ENCODE measurements at regions not wholly inside any gene's neighbourhood (a gene's known extent, or its start where the extent isn't known, plus 50 kb on each side); places are given as distances from the start of the nearest gene placed in this dataset.

DNA sequence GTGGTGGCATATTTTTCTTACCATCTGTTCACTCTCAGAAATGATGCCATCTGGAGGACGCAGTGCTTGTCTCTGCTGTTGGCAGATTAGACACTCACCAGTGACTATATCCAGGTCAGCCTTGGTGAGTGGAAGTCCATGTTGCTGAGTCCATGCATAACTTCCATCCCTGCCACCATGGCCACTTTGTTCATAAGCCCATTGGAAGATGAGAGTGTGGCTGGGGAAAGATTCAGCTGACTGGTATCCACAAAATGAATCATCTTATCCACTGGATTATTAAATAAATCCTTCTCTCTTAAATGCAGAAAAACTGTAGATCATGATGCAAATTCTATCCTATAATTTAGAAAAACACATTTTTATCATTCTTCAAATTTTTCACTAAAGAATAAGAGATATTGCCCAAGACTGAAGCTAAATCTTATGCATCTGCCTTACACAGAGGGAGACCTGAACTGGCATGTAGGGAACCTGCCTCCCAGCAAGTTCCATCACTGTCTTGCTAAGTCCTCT lies 726.9 kb downstream of the TNS3 start:
- no peak overlapping the region for H3K4me3 ChIP-seq
- no peak overlapping the region for H3K27ac ChIP-seq
- H4K20me1 ChIP-seq: no peaks in the 10 kb centered on the region
- no peak for TF ChIP-seq Cebpa-rat (IDR thresholded peaks at IDR 0.05)
- no peaks in the 10 kb centered on the region for H3K27me3 ChIP-seq
- no peaks in the 10 kb centered on the region for H3K36me3 ChIP-seq
- no peak overlapping the region for H3K9ac ChIP-seq
- H3K4me1 ChIP-seq: peaks cover 8% of the 10 kb centered on the region
- no peaks in the 10 kb centered on the region for H3K9me3 ChIP-seq
- no peak overlapping the region for H3K4me2 ChIP-seq

DNA sequence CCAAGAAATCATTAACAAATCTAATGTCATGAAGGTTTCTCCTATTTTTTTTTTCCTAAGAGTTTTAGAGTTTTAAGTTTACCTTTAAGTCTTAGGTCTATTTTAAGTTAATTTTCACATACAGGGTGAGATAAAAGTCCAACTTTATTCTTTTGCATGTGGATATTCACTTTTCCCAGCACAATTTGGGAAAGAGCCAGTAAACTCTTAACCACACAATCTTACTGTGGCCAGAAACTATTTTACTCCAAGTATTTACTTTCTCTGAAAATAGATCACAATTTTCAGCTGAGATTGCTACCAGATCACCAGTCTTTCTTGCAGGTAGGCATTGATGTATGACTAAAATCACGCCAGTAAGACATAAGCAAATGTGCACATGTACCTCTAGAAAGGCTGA lies 728.5 kb downstream of the TNS3 start:
- H3K27ac ChIP-seq: no peak overlapping the region
- no peak for TF ChIP-seq Cebpa-rat (IDR thresholded peaks at IDR 0.05)
- no peaks in the 10 kb centered on the region for H3K36me3 ChIP-seq
- no peak overlapping the region for H3K4me2 ChIP-seq
- peaks cover 8% of the 10 kb centered on the region for H3K4me1 ChIP-seq
- no peaks in the 10 kb centered on the region for H4K20me1 ChIP-seq
- H3K9me3 ChIP-seq: no peaks in the 10 kb centered on the region
- H3K9ac ChIP-seq: no peak overlapping the region
- H3K4me3 ChIP-seq: no peak overlapping the region
- H3K27me3 ChIP-seq: no peaks in the 10 kb centered on the region

DNA sequence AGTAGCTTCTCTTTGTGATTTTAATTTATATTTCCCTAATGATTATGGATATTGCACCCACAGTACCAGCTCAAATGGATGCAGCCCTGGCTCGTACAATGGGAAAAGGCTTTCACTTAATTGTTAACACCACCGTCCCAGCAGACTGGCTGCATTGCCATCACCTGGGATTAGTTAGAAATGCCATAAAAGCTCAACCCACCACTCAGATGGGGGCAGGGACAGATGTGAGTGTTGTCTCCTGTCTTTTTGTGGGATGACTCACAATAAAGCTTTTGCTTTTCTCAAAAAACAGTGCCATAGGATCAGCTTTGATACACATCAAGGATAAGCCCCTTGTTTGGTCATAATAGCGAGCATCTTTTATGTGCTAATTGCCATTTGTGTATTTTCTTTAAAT lies 729.1 kb downstream of the TNS3 start:
- H3K4me1 ChIP-seq: peaks cover 8% of the 10 kb centered on the region
- TF ChIP-seq Cebpa-rat (IDR thresholded peaks at IDR 0.05): no peak
- no peak overlapping the region for H3K4me3 ChIP-seq

DNA sequence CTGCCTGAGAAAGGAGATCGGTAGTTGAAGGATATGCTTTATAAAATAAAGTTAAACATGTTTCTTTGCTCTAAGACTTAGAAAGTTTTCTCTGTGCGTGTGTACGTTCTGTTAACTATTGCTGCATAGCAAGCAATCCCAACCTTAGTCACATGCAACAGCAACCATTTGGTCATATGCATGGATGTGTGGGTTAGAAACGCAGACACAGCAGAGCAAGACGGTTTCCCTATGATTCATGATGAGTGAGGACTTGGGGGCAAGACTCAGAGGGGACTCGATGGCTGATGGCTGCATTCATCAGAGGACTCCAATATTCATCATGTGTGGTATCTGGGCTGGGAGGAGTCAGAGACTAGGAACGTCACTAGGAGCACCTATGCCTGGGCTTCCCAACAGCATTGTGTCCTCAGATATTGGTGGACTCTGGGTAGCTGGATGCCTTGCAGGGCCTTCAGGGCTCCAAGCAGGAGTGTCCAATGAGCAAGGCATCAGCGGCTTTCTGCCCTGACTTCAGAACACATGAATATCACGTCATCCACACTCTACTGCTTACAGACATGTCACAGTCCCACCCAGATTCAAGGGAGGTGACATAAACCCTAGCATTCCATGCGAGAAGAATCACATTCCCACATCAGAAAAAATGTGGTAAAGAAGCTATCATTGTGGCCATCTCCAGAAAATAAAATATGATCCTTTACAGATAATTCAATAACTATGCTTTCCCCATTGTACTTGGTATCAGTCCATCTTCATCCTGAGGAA lies 731.2 kb downstream of the TNS3 start:
- Histone ChIP-seq H3K4me2 (no peak overlapping the region), H3K9ac (no peak overlapping the region), H3K9me3 (no peaks in the 10 kb centered on the region), H3K36me3 (no peaks in the 10 kb centered on the region), H3K27me3 (no peaks in the 10 kb centered on the region), H4K20me1 (no peaks in the 10 kb centered on the region), H3K4me1 (peaks cover under 1% of the 10 kb centered on the region), H3K4me3 (no peak overlapping the region), H3K27ac (no peak overlapping the region)
- TF ChIP-seq Cebpa-rat (IDR thresholded peaks at IDR 0.05): no peak

More for the DNA sequence above, 729.1 kb downstream of the TNS3 start:
- Histone ChIP-seq H3K36me3 (no peaks in the 10 kb centered on the region), H3K27me3 (no peaks in the 10 kb centered on the region), H3K27ac (no peak overlapping the region), H3K9ac (no peak overlapping the region), H3K9me3 (no peaks in the 10 kb centered on the region), H3K4me2 (no peak overlapping the region), H4K20me1 (no peaks in the 10 kb centered on the region)

DNA sequence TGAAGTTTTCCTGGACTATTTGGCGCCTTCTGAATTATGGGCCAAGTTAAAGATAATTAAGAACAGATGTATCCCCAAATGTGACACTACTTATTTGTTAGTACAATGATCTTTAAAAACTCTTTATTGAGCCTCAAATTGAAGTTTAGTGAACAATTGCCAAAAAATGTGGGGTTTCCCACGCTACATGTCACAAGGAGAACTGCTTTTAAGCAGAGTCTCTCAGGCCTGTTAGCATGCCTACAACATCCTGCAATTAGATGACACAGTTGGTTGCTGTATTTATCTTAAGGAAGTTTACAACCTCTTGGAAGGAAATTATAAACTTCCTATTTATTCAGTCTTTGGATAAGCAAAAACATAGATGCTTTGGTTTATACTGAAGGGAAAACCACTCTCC lies 733.0 kb downstream of the TNS3 start:
- TF ChIP-seq Cebpa-rat (IDR thresholded peaks at IDR 0.05): no peak
- Histone ChIP-seq H3K9ac (no peak overlapping the region), H3K27me3 (no peaks in the 10 kb centered on the region), H3K9me3 (no peaks in the 10 kb centered on the region), H3K4me2 (no peak overlapping the region), H3K4me3 (no peak overlapping the region), H4K20me1 (no peaks in the 10 kb centered on the region), H3K36me3 (no peaks in the 10 kb centered on the region), H3K27ac (no peak overlapping the region), H3K4me1 (no peaks in the 10 kb centered on the region)

DNA sequence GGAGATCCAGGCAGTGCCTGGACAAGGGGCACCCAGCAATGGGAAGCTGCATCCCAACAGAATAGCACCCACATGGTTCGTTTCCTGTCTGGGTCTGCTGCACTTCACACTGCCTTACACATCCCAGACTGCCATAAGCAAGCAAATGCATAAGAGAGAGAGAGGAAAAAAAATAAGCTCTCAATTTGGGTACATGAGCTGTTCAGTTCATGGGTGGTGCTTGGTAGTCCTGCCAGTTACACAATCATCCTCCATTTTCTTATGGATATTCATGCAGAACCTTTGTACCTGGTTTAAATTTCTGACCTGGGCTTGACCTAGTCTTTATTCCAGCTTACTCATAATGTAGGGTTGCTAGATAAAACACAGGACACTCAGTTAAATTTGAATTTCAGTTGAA lies 733.6 kb downstream of the TNS3 start:
- no peak overlapping the region for H3K4me2 ChIP-seq
- H3K36me3 ChIP-seq: no peaks in the 10 kb centered on the region
- H3K9me3 ChIP-seq: no peaks in the 10 kb centered on the region
- no peak overlapping the region for H3K27ac ChIP-seq
- H3K4me1 ChIP-seq: no peaks in the 10 kb centered on the region
- TF ChIP-seq Cebpa-rat (IDR thresholded peaks at IDR 0.05): no peak
- H3K4me3 ChIP-seq: no peak overlapping the region
- no peak overlapping the region for H3K9ac ChIP-seq
- no peaks in the 10 kb centered on the region for H3K27me3 ChIP-seq
- no peaks in the 10 kb centered on the region for H4K20me1 ChIP-seq

DNA sequence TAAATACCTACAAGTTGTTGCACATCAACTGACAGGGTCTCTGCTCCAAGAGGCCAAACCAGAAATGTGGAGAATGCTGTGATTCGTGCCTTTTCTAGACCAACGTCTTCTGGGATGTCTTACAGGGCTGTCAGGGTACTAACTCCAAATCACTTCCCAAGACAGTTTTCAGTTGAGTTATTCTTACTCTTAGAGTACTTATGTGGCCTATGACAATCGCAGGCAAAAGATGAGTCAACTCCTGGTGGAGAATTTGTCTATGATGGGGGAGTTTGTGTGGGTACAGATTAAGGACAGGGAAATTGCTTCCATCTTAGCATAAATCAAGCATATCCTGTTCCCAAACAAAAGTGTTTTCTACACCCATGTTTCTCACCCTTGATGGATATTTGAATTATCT lies 734.8 kb downstream of the TNS3 start:
- Histone ChIP-seq H3K4me1 (no peaks in the 10 kb centered on the region), H3K36me3 (no peaks in the 10 kb centered on the region), H3K27me3 (no peaks in the 10 kb centered on the region), H4K20me1 (no peaks in the 10 kb centered on the region), H3K4me2 (no peak overlapping the region), H3K27ac (no peak overlapping the region), H3K9ac (no peak overlapping the region), H3K9me3 (no peaks in the 10 kb centered on the region), H3K4me3 (no peak overlapping the region)
- TF ChIP-seq Cebpa-rat (IDR thresholded peaks at IDR 0.05): no peak

DNA sequence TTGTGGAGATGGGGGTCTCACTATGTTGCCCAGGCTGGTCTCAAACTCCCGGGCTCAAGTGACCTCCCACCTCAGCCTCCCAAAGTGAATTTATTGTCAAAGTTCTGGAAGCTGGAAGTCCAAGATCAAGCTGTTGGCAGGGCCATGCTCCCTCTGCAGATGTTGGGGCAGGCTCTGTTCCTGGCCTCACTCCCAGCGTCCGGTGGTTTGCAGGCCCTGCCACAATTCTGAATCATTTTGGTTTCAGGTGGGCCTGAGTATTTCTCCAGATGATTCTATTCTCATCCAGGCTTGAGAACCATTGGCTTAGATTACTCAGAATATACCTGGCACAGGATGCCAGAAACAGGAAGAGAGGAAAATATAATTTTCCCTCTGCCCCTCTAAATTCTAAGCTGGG lies 737.4 kb downstream of the TNS3 start:
- Histone ChIP-seq H3K27ac (no peak overlapping the region), H3K36me3 (no peaks in the 10 kb centered on the region), H3K27me3 (no peaks in the 10 kb centered on the region), H4K20me1 (no peaks in the 10 kb centered on the region), H3K9ac (no peak overlapping the region), H3K4me1 (no peaks in the 10 kb centered on the region), H3K4me3 (no peak overlapping the region), H3K4me2 (no peak overlapping the region), H3K9me3 (no peaks in the 10 kb centered on the region)
- TF ChIP-seq Cebpa-rat (IDR thresholded peaks at IDR 0.05): no peak

DNA sequence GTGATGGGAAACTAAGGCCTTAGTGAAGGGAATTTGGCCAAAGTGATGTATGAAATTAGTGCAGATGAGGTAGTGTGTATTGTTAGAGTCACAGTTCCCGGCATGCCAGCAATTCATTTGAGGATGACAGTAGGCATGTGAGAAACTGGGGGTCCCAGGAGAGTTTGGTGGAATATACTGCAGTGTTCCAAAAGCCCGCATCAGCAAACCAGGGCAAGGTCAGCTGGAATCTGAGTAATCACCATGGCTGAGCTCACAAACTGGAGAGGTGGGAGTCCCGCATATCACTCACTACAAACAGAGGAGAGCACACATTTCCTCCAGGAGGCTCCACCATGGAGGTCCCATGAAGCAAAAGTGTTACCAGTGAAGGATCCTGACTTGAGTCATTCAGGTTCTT lies 740.7 kb downstream of the TNS3 start:
- no peaks in the 10 kb centered on the region for H3K36me3 ChIP-seq
- H3K4me3 ChIP-seq: no peak overlapping the region
- TF ChIP-seq Cebpa-rat (IDR thresholded peaks at IDR 0.05): no peak
- no peak overlapping the region for H3K4me2 ChIP-seq
- no peaks in the 10 kb centered on the region for H3K27me3 ChIP-seq
- H3K9ac ChIP-seq: no peak overlapping the region
- no peaks in the 10 kb centered on the region for H4K20me1 ChIP-seq
- no peaks in the 10 kb centered on the region; the same call in 1 of the 2 replicates for H3K9me3 ChIP-seq
- no peaks in the 10 kb centered on the region for H3K4me1 ChIP-seq
- H3K27ac ChIP-seq: no peak overlapping the region

DNA sequence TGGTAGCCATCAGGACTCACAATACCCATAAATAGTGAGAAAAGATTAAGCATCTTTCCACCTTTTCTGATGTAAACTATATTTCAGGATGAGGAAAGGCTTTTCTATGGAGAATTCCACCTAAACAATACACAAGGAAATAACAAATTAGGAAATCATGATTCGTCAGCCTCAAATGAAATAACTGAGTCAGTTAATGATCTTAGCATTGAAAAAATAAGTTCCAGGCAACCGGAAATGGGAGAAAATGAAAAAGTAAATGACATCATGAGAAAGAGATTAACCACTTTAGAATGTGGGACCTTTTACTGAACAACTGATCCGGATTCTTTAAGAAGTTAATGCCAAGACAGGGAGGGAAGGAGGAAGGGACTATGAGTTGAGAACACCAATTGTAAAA lies 742.3 kb downstream of the TNS3 start:
- H3K27me3 ChIP-seq: no peaks in the 10 kb centered on the region
- no peaks in the 10 kb centered on the region for H4K20me1 ChIP-seq
- no peaks in the 10 kb centered on the region for H3K4me1 ChIP-seq
- no peaks in the 10 kb centered on the region for H3K36me3 ChIP-seq
- H3K9me3 ChIP-seq: no peaks in the 10 kb centered on the region; the same call in 1 of the 2 replicates
- no peak overlapping the region for H3K27ac ChIP-seq
- H3K4me2 ChIP-seq: no peak overlapping the region
- H3K9ac ChIP-seq: no peak overlapping the region
- no peak overlapping the region for H3K4me3 ChIP-seq
- TF ChIP-seq Cebpa-rat (IDR thresholded peaks at IDR 0.05): no peak
